ENCODE measurements at regions not wholly inside any gene's neighbourhood (a gene's known extent, or its start where the extent isn't known, plus 50 kb on each side); places are given as distances from the start of the nearest gene placed in this dataset.

DNA sequence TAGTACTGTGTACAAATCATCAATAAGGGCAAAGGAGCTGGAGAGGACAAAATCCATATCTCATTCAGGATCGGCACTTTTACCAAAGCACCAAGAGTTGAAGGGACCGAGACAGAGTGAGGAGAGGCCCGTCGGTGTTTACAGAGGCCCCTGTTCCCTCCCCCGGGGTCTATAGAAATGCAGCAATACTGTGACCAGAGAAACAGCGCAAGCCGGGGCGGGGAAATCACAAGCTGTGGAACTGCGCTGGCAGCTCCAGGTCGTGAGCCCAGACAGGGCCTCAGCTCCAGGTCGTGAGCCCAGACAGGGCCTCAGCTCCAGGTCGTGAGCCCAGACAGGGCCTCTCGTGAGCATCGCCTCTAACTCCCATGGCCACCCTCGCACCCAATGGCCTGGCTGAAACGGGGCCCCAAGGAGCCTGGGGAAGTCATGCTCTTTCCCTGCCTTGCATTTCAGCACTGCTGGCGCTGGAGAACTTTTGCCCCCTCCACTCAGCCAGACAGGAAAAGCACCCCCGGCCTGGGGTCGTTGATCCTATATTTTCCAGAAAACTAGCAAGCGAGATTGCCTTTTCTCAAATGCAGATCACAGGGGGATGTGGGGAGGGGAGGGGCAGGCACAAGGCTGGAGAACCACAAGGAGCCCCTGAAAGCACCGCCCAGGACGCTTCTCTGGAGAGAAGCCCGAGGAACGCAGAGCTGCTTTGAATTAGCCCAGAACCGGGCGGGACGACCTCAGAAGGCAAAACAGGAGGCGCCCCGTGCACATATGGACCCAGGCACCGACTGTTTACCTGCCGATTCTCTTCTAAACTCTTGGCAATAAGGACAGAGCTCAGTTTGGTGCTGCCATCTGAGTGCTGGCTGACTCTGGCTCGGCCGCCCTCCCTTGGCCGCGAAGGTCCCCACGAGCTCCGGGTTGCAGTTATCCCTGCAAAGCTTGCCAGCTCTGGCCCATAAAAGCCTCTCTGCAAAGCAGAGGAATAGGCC lies 223.7 kb downstream of the ACKR3 start:
- in situ Hi-C loops (cut with HindIII; ENCODE audit: low sequenced_read_pairs), result no loop called here

DNA sequence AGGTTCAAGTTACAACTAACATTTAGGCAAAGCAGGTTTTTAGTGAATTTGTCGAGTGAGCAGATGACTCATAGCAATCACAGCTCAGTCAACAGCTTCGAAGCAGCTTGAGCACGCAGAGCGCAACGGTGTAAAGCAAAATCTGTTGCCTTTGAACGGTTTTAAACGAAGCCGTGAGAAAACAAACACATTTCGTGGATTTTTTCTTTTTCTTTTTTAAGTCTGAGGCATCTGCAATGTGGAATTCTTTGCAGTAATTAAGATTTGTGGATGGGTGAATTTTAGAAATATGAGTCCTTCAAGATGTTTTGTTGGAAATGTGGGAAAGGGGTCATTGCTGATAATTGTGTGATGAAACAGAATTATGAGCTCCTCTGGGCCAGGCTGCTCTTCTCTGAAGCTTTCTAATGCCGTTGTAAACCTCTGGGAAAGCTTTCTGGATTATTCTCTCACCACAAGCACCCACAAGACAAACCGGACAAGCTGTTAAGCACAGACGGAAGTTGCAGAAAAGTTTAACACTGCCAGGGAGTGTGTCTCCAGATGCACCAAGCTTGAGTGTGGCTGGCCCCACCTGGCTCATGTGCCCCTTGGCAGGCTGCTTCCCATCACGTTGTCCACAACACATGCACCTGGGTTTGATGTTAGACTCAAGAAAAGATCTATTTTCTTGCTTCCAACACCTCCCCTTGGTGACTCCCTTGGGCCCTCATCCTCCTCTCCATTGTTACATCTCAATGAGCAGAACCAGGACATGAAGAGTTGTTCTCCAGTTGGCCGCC lies 224.7 kb downstream of the ACKR3 start:
- in situ Hi-C loops (cut with HindIII; ENCODE audit: low sequenced_read_pairs), result no loop called here

DNA sequence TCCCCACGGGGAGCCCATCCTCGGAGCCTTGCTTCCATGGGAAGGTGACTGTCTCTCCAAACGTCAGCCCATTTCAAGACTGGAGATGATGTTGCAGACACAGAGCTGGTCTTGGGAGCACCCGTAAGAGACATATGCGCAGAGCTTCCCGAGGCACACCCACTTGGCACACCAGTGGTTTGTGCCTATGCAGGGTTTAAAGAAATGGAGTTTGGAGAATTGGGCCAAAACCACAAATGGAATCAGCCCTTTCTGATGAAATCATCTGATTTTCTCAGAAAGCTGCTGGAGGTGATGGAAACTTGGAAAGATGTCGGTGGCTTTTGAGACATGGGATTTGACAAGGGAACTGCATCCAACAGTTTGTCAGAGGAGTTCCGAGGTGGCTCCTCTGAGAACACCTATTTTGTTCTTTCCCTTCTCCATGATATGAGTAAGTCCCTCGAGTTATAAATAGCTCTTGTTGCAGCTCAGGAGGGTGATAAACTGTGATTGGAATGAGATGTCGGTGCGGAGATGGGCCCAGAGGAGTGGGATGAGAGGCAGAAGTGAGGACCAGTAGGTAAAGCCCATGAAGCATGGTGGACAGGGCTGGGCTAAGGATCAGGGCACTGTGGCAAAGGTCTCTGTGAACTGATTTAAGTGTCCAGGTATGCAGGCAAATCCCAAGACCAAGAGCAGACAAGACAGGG lies 225.7 kb downstream of the ACKR3 start:
- in situ Hi-C loops (cut with HindIII; ENCODE audit: low sequenced_read_pairs), result no loop called here

DNA sequence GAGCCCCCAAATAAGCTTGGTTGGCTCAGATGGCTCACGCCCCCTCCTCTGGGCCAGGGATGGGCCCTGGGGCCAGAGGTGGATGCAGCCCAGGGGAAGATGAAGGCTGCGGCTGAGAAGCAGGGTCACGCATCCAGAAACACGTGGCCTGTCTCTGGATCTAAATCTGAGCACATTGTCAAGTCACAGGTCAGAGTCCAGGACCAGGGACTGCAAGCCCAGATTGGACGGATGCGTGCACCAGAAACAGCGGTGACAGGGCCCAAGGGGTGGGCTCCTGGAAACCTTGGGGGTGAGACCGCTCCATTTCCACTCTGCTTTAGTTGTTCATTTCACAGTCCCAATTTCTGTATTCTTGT lies 226.2 kb downstream of the ACKR3 start:
- in situ Hi-C loops (cut with HindIII; ENCODE audit: low sequenced_read_pairs), result no loop called here

- in situ Hi-C loops (cut with HindIII; ENCODE audit: low sequenced_read_pairs), result no loop called here
These were observed 226.6 kb downstream of the ACKR3 start for GRCh38 chr2:236796236-236796635.

DNA sequence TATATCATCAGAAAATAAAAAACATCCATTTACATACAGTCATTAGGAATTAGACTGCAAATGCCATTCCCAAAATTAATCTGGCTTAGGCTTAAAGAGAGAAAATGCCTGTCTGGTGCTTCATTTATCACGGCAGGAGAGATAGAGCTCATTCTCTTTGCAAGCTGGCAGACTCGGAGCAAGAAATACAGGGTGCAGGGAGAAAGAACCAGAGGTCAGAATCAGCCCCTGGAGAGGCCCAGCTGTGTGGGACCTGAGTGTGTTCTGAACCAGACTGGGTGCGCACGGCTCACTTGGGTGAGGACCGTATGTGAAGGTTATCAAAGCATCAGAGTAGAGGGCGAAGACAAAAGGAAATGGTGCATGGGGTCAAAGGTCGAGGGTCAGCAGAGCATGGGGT lies 227.8 kb downstream of the ACKR3 start:
- in situ Hi-C loops (cut with HindIII; ENCODE audit: low sequenced_read_pairs), result no loop called here

DNA sequence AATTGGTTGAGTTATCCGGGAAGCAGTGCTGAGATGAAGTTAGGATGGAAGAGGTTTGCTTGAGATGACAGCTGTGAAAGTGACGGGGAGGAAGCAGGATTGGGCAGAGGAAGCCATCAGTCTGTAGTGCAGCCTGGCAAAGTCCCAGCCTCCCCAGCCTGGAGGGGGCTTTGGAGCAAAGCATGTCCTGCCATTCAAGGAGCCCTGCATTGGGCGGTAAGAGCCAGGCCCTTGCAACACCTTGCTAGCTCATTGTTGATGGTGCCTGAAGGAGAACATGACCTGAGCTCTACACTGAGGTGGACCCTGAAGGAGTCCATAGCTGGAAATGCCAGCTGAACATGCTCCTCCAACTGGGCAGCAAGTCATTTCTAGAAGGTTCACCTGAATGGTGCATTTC lies 228.9 kb downstream of the ACKR3 start:
- in situ Hi-C loops (cut with HindIII; ENCODE audit: low sequenced_read_pairs), result no loop called here

DNA sequence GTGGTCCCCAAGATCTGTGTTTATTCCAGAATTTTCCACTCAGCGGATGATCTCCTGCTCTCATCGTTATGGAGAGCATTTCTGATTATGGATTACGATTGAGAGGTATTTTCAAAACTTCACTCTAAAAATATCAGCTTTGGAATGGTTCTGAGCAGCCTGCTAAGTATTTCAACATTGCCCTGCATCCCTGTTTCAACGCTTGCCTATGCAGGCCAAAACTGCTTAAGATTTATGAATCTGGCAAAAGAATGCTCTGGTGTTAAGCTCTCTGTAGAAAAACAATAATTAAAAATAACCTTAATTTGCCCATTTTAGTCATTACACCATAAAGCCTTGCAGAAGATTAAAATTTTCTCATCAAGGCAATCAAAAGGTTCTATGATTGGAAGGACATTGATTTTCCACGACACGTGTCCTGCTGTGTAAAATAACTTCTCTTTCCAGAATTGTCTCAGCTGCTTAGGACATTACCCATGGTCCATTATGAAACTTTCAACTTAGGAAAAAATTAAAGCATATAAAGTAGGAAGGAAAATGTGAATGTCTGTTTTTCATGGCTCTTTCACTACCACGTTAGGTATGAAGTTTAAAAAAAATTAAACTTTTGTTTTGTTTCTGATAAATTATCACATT lies 229.9 kb downstream of the ACKR3 start:
- in situ Hi-C loops (cut with HindIII; ENCODE audit: low sequenced_read_pairs), result no loop called here

- in situ Hi-C loops (cut with HindIII; ENCODE audit: low sequenced_read_pairs), result no loop called here
These were observed 233.2 kb downstream of the ACKR3 start for GRCh38 chr2:236802862-236803261.

DNA sequence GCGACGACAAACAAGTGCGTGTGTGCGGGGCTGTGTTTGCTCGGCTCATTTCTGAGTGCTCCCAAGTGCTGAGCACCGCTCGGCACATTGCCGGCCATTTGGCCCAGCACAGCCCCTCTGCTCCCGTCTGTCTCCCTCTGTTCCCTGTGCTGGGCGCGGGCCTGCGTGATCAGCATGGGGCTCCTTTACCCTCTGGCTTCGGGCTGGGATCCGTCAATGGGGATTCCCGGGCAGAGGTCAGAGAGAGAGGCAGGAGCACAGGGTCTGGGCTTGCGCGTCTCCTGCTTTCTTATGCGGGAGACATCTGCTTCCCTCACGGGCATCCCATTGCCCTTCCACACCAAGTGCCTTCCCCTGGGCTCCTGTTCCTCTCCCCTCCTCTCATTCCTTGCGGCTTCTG lies 234.0 kb downstream of the ACKR3 start:
- in situ Hi-C loops (cut with HindIII; ENCODE audit: low sequenced_read_pairs), result no loop called here

GRCh38 chr2:236805800-236806531 lies 236.3 kb downstream of the ACKR3 start:
- in situ Hi-C loops (cut with HindIII; ENCODE audit: low sequenced_read_pairs), result no loop called here

DNA sequence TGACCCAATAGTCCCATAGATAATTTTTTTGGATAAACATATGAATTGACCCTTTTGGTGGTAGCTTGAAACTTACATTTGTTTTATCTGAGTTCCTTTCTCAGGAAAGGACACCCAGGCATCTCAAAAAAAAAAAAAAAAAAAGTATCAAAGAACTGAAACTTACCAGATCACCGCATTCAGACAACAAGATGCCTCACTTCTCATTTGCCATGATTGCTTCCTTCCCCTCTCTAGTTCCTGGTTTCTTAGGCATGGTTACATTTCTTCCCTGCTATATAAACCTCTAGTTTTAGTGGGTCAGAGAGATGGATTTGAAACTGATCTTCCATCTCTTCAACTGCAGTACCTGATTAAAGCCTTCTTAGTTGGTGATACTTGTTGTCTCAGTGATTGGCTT lies 240.1 kb downstream of the ACKR3 start:
- in situ Hi-C loops (cut with HindIII; ENCODE audit: low sequenced_read_pairs), result no loop called here

DNA sequence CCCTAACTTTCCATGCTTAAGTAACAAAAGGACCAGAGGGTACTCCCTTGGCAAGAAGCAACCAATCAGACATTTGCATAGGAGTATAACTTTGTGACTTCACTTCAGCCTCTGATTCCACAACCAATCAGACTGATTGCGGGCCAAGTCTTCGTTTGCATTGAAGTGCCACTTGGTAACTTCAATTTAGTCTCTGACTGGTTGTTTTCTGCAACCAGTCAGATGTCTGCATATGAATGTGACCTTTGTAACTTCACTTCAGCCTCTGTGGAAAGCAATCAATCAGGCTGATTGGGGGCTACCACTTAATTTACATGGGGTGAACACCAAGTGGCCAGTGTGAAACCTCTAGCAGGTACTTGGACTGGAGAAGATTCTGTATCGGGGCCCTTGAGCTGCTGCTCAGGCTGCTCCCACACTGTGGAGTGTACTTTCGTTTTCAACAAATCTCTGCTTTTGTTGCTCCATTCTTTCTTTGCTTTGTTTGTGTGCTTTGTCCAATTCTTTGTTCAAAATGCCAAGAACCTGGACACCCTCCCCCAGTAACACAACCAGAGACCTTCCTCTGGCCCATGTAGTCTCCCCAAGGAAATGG lies 241.5 kb downstream of the ACKR3 start:
- in situ Hi-C loops (cut with HindIII; ENCODE audit: low sequenced_read_pairs), result no loop called here

GRCh38 chr2:236813766-236814165 lies 244.1 kb downstream of the ACKR3 start:
- in situ Hi-C loops (cut with HindIII; ENCODE audit: low sequenced_read_pairs), result no loop called here

DNA sequence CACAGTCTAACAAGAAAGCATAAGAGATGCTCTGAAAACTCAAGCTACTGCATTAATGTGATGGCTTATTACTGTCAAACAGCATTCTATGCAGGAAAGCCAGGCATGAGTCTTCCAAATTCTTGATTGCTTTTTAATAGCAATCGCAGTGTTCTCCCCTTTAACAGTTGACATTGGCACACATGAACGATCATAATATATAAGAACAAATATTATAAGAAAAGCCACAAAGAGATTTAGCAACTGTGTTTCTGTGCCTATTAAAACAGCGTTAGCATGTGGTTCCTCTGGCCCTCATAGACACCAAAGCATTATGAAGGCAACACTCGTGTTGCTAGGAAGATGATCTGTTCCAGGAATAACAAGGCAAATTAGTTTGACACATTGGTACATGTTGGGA lies 245.0 kb downstream of the ACKR3 start:
- in situ Hi-C loops (cut with HindIII; ENCODE audit: low sequenced_read_pairs), result no loop called here

DNA sequence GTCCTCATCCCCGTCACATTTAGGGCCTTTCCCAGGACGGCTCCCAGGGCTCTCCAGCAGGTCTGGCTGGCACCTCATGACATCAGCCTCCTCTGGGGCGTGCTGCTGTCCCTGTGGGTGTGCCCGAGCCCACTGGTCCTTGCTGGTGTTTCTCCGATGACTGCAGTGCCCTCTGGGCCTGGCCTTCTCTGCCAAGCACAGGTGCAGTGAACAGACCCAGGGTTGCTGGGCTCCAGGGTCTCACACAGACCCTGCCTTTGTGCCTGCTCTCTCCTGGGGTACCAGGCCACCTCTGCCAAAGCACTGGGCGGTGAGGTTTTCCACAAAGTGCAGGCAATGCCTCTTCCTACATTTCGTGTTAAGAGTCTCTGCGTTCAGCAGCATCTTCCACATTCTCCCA lies 246.1 kb downstream of the ACKR3 start:
- in situ Hi-C loops (cut with HindIII; ENCODE audit: low sequenced_read_pairs), result no loop called here

DNA sequence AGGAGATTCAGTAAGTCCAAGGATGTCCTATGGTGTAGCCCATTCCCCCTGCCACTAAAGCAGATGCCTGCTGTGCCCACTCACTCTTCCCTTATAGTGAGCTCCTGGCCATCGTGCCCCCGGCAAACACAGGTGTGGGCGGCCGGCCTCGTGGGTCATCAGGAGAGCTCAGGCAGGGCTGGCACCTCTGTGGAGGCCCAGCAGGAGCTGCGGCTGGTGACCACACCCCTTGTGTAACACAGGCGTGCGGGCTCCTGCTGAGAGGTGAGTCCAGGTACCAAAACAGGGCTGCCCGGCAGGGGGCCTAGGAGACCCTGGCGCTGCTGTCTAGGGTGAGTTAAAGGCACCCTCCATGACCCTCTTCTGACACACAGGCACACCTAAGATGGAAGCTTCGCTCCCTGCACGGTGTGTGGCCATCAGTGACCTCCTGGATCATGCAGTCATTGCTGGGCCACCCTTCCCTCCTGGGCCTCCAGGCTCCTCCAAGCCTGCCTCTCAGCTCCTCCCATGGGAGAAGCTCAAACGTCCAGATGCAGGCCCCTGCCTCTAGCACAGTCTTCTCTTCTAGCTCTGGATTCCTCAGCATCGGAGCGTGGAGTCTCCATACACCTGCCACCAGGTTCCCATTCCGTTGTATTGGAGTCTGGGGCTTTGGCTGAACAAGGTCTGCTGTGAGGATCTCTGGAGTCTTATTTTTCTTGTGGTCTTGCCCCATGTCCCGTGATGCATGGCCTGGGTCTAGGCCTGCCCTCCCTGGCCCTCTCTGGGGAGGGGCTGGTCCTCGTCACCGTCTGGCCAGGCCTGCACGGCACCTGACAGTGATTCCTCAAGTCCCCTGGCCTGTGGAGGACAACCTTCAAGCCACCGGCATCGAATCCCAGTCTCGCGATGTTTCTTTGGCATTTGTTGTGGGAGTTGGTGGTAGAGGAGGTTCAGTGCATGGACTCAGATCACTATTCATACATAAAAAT lies 246.9 kb downstream of the ACKR3 start:
- in situ Hi-C loops (cut with HindIII; ENCODE audit: low sequenced_read_pairs), result no loop called here

DNA sequence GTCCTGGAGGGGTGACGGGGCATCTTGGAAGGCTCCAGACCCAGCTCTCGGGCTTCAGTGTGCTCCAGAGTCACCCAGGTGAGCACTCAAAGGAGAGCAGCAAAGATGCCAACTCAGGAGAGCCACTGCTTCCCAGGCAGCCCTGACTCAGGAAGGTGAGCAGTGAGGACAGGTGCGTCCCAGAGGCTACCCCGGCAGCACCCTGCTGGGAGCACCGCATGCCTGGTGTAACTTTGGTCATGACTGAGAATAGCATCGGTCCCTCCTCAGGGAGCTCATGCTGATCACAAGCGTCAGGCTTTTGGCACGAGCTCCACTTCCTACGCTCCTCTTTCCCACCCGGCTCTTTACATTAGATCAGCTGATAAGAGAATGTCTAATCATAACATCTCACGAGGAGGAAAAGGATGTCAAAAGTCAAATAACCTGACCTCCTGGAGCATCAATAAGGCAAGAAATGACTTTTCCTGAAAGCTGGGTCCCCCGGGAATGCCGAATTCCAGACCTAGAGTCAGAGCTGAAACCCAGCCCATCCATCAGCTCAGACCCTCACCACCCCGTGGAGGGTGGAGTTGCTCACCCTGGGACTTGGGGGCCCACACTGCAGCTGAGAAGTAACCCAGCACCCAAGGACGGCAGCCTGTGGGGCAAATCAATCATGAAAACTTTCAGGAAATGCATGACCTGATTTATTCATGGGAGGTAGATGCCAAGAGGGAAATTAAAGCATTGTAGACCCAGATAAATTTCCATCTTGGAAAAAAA lies 248.8 kb downstream of the ACKR3 start:
- in situ Hi-C loops (cut with HindIII; ENCODE audit: low sequenced_read_pairs), result no loop called here
